ENCODE measurements at regions not wholly inside any gene's neighbourhood (a gene's known extent, or its start where the extent isn't known, plus 50 kb on each side); places are given as distances from the start of the nearest gene placed in this dataset.

GRCh38 chr13:24627090-24627714, 53.0 kb upstream of the ATP12A start:
- DNase-seq (ENCODE audit: low spot score) (peak; percentile 88), ATAC-seq (peak; percentile 93)
- H3K27ac Mint-ChIP-seq, result no peak overlapping the region
- H3K9me3 Mint-ChIP-seq, result no peaks in the 10 kb centered on the region; the same call in 1 of the 2 replicates
- peak; percentile 38; the same call in 1 of the 2 replicates for TF ChIP-seq HMGXB4 (CRISPR knock-in tag; IDR thresholded peaks at IDR 0.05)
- peak; percentile 97 for TF ChIP-seq CTCF (IDR thresholded peaks at IDR 0.05)
- 0 out of 2 replicates have a peak, but pooled peaks have one; percentile 6 for TF ChIP-seq MAX (CRISPR knock-in tag; IDR thresholded peaks at IDR 0.05)
- no peak for TF ChIP-seq OVOL2 (CRISPR knock-in tag; IDR thresholded peaks at IDR 0.05; ENCODE audit: borderline replicate concordance)
- CTCF ChIA-PET, result interaction anchor here (0.6 to 2.2 kb wide), 17 partner anchors 8 to 358 kb away, joined by 3 to 10 read pairs (median 5); partner anchors contain the start of gene ATP12A
- H3K4me3 Mint-ChIP-seq, result no peak overlapping the region
- H3K36me3 Mint-ChIP-seq, result no peaks in the 10 kb centered on the region; the same call in 1 of the 2 replicates
- POLR2A ChIA-PET, result no interaction called here
- peaks cover 41% of the 10 kb centered on the region for H3K4me1 Mint-ChIP-seq
- no peaks in the 10 kb centered on the region; the same call in 1 of the 2 replicates for H3K27me3 Mint-ChIP-seq (ENCODE audit: low read depth)

GRCh38 chr13:24627946-24628345, 52.3 kb upstream of the ATP12A start:
- ChIA-PET CTCF (interaction anchor here (0.6 to 2.2 kb wide), 16 partner anchors 8 to 358 kb away, joined by 3 to 10 read pairs (median 5); partner anchors contain the start of gene ATP12A), POLR2A (no interaction called here)
- peak; percentile 42; the same call in 1 of the 2 replicates for TF ChIP-seq MAX (CRISPR knock-in tag; IDR thresholded peaks at IDR 0.05)
- TF ChIP-seq GABPB1 (CRISPR knock-in tag; IDR thresholded peaks at IDR 0.05), result no peak
- no peak for TF ChIP-seq ZNF317 (CRISPR knock-in tag; IDR thresholded peaks at IDR 0.05; ENCODE audit: borderline replicate concordance, low read depth)
- no peaks in the 10 kb centered on the region; the same call in 1 of the 2 replicates for H3K36me3 Mint-ChIP-seq
- no peaks in the 10 kb centered on the region; the same call in 1 of the 2 replicates for H3K9me3 Mint-ChIP-seq
- DNase-seq (ENCODE audit: low spot score), result no peak
- peaks cover 41% of the 10 kb centered on the region for H3K4me1 Mint-ChIP-seq
- no peak overlapping the region for H3K4me3 Mint-ChIP-seq
- no peak for ATAC-seq
- no peak overlapping the region for H3K27ac Mint-ChIP-seq
- no peaks in the 10 kb centered on the region; the same call in 1 of the 2 replicates for H3K27me3 Mint-ChIP-seq (ENCODE audit: low read depth)

GRCh38 chr13:24629320-24629719, 50.9 kb upstream of the ATP12A start:
- no peak for TF ChIP-seq MLX (CRISPR knock-in tag; IDR thresholded peaks at IDR 0.05)
- no peak for TF ChIP-seq ATF1 (CRISPR knock-in tag; IDR thresholded peaks at IDR 0.05)
- no peak for DNase-seq (ENCODE audit: low spot score)
- ATAC-seq, result no peak
- POLR2A ChIA-PET, result no interaction called here
- peaks cover 41% of the 10 kb centered on the region for H3K4me1 Mint-ChIP-seq
- no peaks in the 10 kb centered on the region; the same call in 1 of the 2 replicates for H3K9me3 Mint-ChIP-seq
- no peak overlapping the region for H3K4me3 Mint-ChIP-seq
- no peak overlapping the region for H3K27ac Mint-ChIP-seq
- CTCF ChIA-PET, result interaction anchor here (1.8 to 2.0 kb wide), 2 partner anchors 9 to 65 kb away, joined by 7 to 8 read pairs; no protein-coding TSS in a partner anchor
- H3K27me3 Mint-ChIP-seq (ENCODE audit: low read depth), result no peaks in the 10 kb centered on the region; the same call in 1 of the 2 replicates
- no peaks in the 10 kb centered on the region for H3K36me3 Mint-ChIP-seq

GRCh38 chr13:24630121-24630520, 50.1 kb upstream of the ATP12A start:
- Mint-ChIP-seq H3K27ac (no peak overlapping the region), H3K4me1 (peaks cover 35% of the 10 kb centered on the region), H3K4me3 (no peak overlapping the region), H3K27me3 (ENCODE audit: low read depth) (no peaks in the 10 kb centered on the region; the same call in 1 of the 2 replicates), H3K9me3 (no peaks in the 10 kb centered on the region; the same call in 1 of the 2 replicates), H3K36me3 (no peaks in the 10 kb centered on the region)
- CTCF ChIA-PET, result interaction anchor here (1.2 to 2.0 kb wide), 3 partner anchors 8 to 64 kb away, joined by 4 to 8 read pairs (median 7); partner anchors contain the start of gene ATP12A
- ATAC-seq (no peak), DNase-seq (ENCODE audit: low spot score) (no peak)
- POLR2A ChIA-PET, result no interaction called here
- no peak for TF ChIP-seq FOXJ3 (CRISPR knock-in tag; IDR thresholded peaks at IDR 0.05; ENCODE audit: borderline replicate concordance)
- no peak for TF ChIP-seq IRF2 (CRISPR knock-in tag; IDR thresholded peaks at IDR 0.05; ENCODE audit: borderline replicate concordance, low read depth)
- no peak for TF ChIP-seq SOX15 (CRISPR knock-in tag; IDR thresholded peaks at IDR 0.05)
- TF ChIP-seq E2F5 (CRISPR knock-in tag; IDR thresholded peaks at IDR 0.05), result no peak
- no peak for TF ChIP-seq ZNF232 (CRISPR knock-in tag; IDR thresholded peaks at IDR 0.05)
- TF ChIP-seq RORB (CRISPR knock-in tag; IDR thresholded peaks at IDR 0.05), result no peak
- TF ChIP-seq GABPB1 (CRISPR knock-in tag; IDR thresholded peaks at IDR 0.05), result no peak
- TF ChIP-seq NR1H2 (CRISPR knock-in tag; IDR thresholded peaks at IDR 0.05), result no peak
- no peak for TF ChIP-seq TEAD4 (CRISPR knock-in tag; IDR thresholded peaks at IDR 0.05)
- TF ChIP-seq USF1 (CRISPR knock-in tag; IDR thresholded peaks at IDR 0.05), result no peak
- TF ChIP-seq ZNF263 (CRISPR knock-in tag; IDR thresholded peaks at IDR 0.05; ENCODE audit: low read depth), result no peak
